MM.1S (cell line): ENCODE measurements at regions not wholly inside any gene's neighbourhood (a gene's known extent, or its start where the extent isn't known, plus 50 kb on each side); places are given as distances from the start of the nearest gene placed in this dataset.

Source experiments
- DNase-seq: peaks from one replicate; pipeline ENCODE4 v3.0.0-alpha.2; 2015
- H2AFZ ChIP-seq: fragments of 300-600 bp; sonication (generic); 2 replicates; pipeline ENCODE4 v1.6.0; 2016; ENCODE audit warnings: antibody characterized with exemption, low read length
- H3F3A ChIP-seq: fragments of 300-600 bp; sonication (generic); 2 replicates; pipeline ENCODE4 v1.6.1; 2016; ENCODE audit warnings: mild to moderate bottlenecking, antibody characterized with exemption, low read length, moderate library complexity, mixed read lengths; ENCODE audit not compliant: insufficient read depth
- H3K27ac ChIP-seq: fragments of 300-600 bp; sonication (generic); 2 replicates; pipeline ENCODE4 v1.5.1; 2016; ENCODE audit warnings: mild to moderate bottlenecking, low read length
- H3K27me3 ChIP-seq: fragments of 300-600 bp; sonication (generic); replicated peaks from 2 replicates; pipeline ENCODE4 v1.6.0; 2016; ENCODE audit warnings: low read length; ENCODE audit not compliant: insufficient read depth
- H3K36me3 ChIP-seq: fragments of 300-600 bp; sonication (generic); replicated peaks from 2 replicates; pipeline ENCODE4 v1.6.1; 2016; ENCODE audit warnings: mild to moderate bottlenecking, low read length, mixed read lengths; ENCODE audit not compliant: insufficient read depth
- H3K4me1 ChIP-seq: fragments of 300-600 bp; sonication (generic); 2 replicates; pipeline ENCODE4 v1.6.1; 2016; ENCODE audit warnings: low read length, mixed read lengths
- H3K4me2 ChIP-seq: fragments of 300-600 bp; sonication (generic); 2 replicates; pipeline ENCODE4 v1.6.0; 2016; ENCODE audit warnings: low read depth, low read length
- H3K4me3 ChIP-seq: fragments of 300-600 bp; sonication (generic); 2 replicates; pipeline ENCODE4 v1.5.1; 2016; ENCODE audit warnings: low read length, mixed read lengths
- H3K79me2 ChIP-seq: fragments of 300-600 bp; sonication (generic); 2 replicates; pipeline ENCODE4 v1.6.1; 2016; ENCODE audit warnings: mixed run types, low read length, mixed read lengths
- H3K9ac ChIP-seq: fragments of 300-600 bp; sonication (generic); 2 replicates; pipeline ENCODE4 v1.6.1; 2016; ENCODE audit warnings: low read length, mixed read lengths
- H3K9me2 ChIP-seq: fragments of 300-600 bp; sonication (generic); replicated peaks from 2 replicates; pipeline ENCODE4 v1.6.1; 2016; ENCODE audit warnings: mild to moderate bottlenecking, low read length, mixed read lengths; ENCODE audit not compliant: insufficient read depth
- H3K9me3 ChIP-seq: fragments of 300-600 bp; sonication (generic); replicated peaks from 2 replicates; pipeline ENCODE4 v1.6.1; 2016; ENCODE audit warnings: mild to moderate bottlenecking, low read length, mixed read lengths; ENCODE audit not compliant: insufficient read depth
- H4K20me1 ChIP-seq: fragments of 300-600 bp; sonication (generic); 2 replicates; pipeline ENCODE4 v1.6.1; 2016; ENCODE audit warnings: mild to moderate bottlenecking, low read length, moderate library complexity, mixed read lengths; ENCODE audit not compliant: insufficient read depth
- EZH2 ChIP-seq: fragments of 300-600 bp; sonication (generic); optimal IDR thresholded peaks from 2 replicates; pipeline ENCODE3; 2017; ENCODE audit warnings: low read depth, mild to moderate bottlenecking, antibody characterized with exemption, low read length, mixed read lengths
- EZH2phosphoT487 ChIP-seq: fragments of 300-600 bp; sonication (generic); IDR thresholded peaks from 2 replicates; pipeline ENCODE4 v1.6.1; 2018; ENCODE audit warnings: antibody characterized with exemption, low read length
- TF ChIP-seq, protein P1 (sequence below): fragments of 300-600 bp; sonication (generic); IDR thresholded peaks from 2 replicates; pipeline ENCODE4 v1.5.1; 2016; ENCODE audit warnings: antibody characterized with exemption, low read length, mixed read lengths

- no peaks in the 10 kb centered on the region for H4K20me1 ChIP-seq
- no peak overlapping the region for H3K27ac ChIP-seq
- no peak for DNase-seq
- H2AFZ ChIP-seq: no peak overlapping the region
- H3K9me2 ChIP-seq: no peaks in the 10 kb centered on the region
- H3K9ac ChIP-seq: no peak overlapping the region
- H3K36me3 ChIP-seq: no peaks in the 10 kb centered on the region
- no peaks in the 10 kb centered on the region for H3K27me3 ChIP-seq
- H3K4me3 ChIP-seq: no peak overlapping the region
- H3K9me3 ChIP-seq: no peaks in the 10 kb centered on the region
- H3F3A ChIP-seq: peaks cover 11% of the 10 kb centered on the region
- TF ChIP-seq EZH2phosphoT487: no peak
- TF ChIP-seq, protein P1, sequence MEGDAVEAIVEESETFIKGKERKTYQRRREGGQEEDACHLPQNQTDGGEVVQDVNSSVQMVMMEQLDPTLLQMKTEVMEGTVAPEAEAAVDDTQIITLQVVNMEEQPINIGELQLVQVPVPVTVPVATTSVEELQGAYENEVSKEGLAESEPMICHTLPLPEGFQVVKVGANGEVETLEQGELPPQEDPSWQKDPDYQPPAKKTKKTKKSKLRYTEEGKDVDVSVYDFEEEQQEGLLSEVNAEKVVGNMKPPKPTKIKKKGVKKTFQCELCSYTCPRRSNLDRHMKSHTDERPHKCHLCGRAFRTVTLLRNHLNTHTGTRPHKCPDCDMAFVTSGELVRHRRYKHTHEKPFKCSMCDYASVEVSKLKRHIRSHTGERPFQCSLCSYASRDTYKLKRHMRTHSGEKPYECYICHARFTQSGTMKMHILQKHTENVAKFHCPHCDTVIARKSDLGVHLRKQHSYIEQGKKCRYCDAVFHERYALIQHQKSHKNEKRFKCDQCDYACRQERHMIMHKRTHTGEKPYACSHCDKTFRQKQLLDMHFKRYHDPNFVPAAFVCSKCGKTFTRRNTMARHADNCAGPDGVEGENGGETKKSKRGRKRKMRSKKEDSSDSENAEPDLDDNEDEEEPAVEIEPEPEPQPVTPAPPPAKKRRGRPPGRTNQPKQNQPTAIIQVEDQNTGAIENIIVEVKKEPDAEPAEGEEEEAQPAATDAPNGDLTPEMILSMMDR: no peak
- no peak for TF ChIP-seq EZH2
- no peaks in the 10 kb centered on the region for H3K79me2 ChIP-seq
- no peak overlapping the region for H3K4me2 ChIP-seq
- peaks cover 8% of the 10 kb centered on the region for H3K4me1 ChIP-seq
Measured at GRCh38 chr2:176495826-176496225, 226.6 kb downstream of the MTX2 start.

DNA sequence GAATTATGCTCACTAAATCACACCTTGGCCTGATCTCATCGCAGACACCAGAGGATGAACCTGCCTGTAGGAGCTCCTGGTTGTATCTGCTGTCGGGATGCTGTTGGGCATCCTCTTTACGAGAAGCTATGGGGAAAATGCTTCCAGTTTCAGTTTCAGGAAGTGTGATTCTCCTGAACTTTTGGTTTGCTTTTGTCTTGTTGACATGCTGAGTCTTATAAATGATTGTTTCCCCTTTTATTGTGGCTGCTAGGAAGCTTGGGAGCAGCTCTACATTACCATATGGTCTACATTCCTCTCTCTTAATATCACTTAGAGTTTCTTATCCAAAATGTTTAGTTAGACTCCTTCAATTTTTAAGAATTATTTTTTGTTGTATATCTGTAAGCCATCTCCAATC, 227.5 kb downstream of the MTX2 start:
- Histone ChIP-seq H3K4me2 (no peak overlapping the region), H3F3A (peaks cover 3% of the 10 kb centered on the region), H3K4me1 (peaks cover 4% of the 10 kb centered on the region), H3K27ac (no peak overlapping the region), H3K79me2 (no peaks in the 10 kb centered on the region), H3K9ac (no peak overlapping the region), H3K9me3 (no peaks in the 10 kb centered on the region), H2AFZ (no peak overlapping the region), H3K27me3 (no peaks in the 10 kb centered on the region), H3K9me2 (no peaks in the 10 kb centered on the region), H3K4me3 (no peak overlapping the region), H4K20me1 (no peaks in the 10 kb centered on the region), H3K36me3 (no peaks in the 10 kb centered on the region)
- TF ChIP-seq EZH2phosphoT487 (no peak), EZH2 (no peak)
- TF ChIP-seq, protein P1: no peak
- DNase-seq: no peak

DNA sequence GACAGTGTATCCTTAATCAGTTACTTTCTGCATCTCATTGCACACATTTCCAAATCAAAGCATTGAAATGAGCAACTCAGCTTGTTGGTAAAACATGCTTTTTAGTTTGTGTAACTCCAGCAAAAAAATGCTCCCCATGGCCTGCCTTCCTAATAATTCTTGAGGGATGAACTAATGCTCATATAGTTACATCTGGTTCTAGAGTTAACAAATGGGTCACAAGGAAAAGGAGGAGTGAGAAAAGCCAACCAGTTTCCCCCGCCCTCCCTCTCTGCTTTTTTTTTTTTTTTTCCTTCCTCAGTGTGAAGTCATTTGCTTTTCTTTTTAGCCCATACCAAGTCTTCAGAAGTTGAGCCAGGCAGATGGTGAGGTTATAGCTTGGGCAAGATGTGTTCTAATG, 231.7 kb downstream of the MTX2 start:
- H3F3A ChIP-seq: no peaks in the 10 kb centered on the region
- TF ChIP-seq, protein P1: no peak
- TF ChIP-seq EZH2 (no peak), EZH2phosphoT487 (no peak)
- H2AFZ ChIP-seq: no peak overlapping the region
- no peaks in the 10 kb centered on the region for H3K79me2 ChIP-seq
- H3K9ac ChIP-seq: no peak overlapping the region
- no peak for DNase-seq
- H3K4me2 ChIP-seq: no peak overlapping the region
- no peaks in the 10 kb centered on the region for H3K9me3 ChIP-seq
- no peaks in the 10 kb centered on the region for H3K4me1 ChIP-seq
- no peaks in the 10 kb centered on the region for H4K20me1 ChIP-seq
- no peaks in the 10 kb centered on the region for H3K9me2 ChIP-seq
- H3K36me3 ChIP-seq: no peaks in the 10 kb centered on the region
- no peaks in the 10 kb centered on the region for H3K27me3 ChIP-seq
- H3K4me3 ChIP-seq: no peak overlapping the region
- H3K27ac ChIP-seq: no peak overlapping the region

DNA sequence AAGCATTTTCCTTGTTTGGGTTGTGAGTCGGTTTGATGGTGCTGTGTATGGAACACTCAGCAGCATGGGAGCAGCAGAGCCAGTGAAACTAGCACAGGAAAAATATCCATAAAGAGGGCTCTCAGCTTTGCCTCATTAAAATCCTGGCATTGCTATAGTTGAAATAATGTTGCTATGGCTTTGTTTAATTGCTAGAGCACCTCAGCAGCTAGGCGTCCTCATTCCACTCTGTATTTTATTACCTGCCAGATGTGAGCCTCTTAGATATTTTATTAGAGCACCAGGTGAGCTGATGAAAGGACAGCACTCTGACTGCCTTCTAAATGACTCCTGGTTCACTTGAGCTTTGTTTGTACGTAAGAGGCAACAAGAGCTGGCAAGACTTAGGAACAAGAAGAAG, 232.4 kb downstream of the MTX2 start:
- Histone ChIP-seq H3K4me3 (no peak overlapping the region), H2AFZ (no peak overlapping the region), H3K4me1 (no peaks in the 10 kb centered on the region), H3K9ac (no peak overlapping the region), H3K27me3 (no peaks in the 10 kb centered on the region), H3K36me3 (no peaks in the 10 kb centered on the region), H3K9me3 (no peaks in the 10 kb centered on the region), H3K79me2 (no peaks in the 10 kb centered on the region), H3F3A (no peaks in the 10 kb centered on the region), H4K20me1 (no peaks in the 10 kb centered on the region), H3K27ac (no peak overlapping the region), H3K9me2 (no peaks in the 10 kb centered on the region), H3K4me2 (no peak overlapping the region)
- DNase-seq: no peak
- TF ChIP-seq, protein P1: no peak
- TF ChIP-seq EZH2: no peak
- TF ChIP-seq EZH2phosphoT487: no peak
